Activated CD4-positive, CD25-positive, alpha-beta regulatory T cell (primary cell): ENCODE measurements at regions not wholly inside any gene's neighbourhood (a gene's known extent, or its start where the extent isn't known, plus 50 kb on each side); places are given as distances from the start of the nearest gene placed in this dataset.

Experiments
- DNase-seq, 4 experiments: peaks; one replicate each; lab custom pipeline; 2025; lab: John Stamatoyannopoulos, UW

DNA sequence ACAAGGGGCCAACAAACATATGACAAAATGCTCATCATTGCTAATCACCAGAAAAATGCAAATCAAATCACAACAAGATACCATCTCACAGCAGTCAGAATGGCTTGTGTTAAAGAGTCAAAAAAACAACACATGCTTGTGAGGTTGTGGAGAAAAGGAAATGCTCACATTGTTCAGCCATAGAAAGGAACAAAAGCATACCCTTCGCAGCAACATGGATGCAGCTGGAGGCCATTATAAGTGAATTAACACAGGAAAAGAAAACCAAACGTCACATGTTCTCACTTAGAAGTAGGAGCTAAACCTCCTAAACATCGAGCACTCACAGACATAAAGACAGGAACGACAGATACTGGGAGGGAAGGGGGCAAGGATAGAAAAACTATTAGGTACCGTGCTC lies 678.4 kb upstream of the GRM7 start:
- no peak for DNase-seq

DNA sequence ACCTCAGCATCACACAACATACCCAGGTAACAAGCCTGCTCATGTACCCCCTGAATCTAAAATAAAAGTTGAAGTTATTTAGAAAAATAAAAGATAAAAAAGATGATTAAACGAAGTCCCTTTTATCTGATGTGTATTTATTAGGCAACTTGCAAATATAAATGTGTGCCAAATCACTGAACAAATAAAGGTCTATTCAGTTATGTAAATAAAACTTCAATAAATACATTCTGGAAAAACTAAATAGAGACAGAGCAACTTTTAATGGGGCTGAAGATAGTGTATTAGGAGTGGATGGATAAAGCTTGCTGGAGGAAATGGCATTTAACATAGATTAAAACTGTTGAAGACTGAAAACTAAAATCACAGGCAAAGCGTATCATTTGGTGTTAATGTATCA lies 678.0 kb upstream of the GRM7 start:
- DNase-seq: no peak

DNA sequence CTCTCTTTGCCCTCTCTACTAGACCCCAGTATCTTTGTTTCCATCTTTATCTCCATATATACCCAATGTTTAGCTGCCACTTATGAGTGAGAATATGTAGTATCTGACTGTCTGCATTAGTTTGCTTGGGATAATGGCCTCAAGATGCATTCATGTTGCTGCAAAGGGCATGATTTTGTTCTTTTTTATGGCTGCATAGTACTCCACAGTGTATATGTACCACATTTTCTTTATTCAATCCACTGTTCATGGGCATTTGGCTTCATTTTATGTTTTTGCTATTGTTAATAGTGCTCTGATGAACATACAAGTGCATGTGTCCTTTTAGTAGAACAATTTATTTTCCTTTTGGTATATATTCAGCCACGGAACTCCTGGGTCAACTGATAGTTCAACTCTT lies 671.5 kb upstream of the GRM7 start:
- DNase-seq: no peak

DNA sequence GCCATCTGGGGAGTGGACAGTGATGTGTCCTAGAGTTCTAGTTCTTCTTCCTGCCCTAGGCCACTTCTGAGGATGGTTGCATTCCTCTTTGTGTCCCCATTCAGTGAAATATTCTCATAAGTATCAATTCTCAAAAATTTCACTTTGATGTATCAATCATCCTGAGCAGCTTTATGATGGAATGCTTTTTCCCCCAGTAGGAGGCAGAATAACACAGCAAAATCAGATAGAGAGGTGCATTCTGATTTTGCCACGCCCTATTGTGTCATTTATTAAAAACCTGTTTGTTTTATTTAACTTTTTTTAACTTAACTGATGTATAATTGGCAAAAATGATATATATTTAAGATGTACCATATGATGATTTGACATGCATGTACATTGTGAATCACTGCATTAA lies 656.0 kb upstream of the GRM7 start:
- no peak for DNase-seq

DNA sequence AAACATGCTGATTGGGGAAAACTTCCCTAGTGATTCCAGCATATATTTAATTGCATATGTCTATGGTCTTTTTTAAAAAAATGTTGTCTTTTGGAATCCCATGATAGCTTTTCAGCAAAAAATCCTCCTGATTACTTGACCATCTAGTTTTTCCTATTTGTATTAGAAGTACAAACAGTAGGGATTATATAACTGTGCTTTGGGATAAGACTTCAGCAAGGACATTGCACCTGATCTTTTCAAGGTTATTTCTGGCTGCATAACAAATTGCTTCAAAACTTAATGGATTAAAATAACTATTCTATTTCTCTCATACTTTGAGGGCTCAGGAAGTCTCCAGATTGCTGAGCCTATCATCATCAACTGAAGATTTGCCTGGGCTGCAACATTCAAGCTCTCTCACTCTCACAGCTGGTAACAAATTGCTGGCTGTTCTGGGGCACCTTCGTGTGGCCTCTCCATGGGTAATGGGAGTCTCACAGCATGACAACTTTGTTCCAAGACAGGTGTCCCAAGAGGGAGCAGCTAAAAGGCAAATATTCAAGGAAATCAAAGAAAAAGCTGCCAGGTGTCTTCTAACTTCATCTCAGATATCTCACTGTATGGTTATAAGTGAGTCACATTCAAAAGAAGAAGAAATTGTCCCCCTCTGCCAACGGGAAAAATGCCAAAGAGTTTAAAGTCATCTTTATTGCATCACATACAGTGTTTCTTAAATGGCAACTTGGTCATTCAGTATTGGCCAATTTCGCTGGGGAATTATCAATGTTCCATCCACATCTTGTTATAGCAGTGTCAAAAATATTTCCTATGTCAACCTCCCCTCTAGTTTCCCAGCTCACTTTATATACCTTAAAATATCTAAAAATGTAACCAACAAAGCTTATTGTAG lies 644.5 kb upstream of the GRM7 start:
- no peak for DNase-seq

DNA sequence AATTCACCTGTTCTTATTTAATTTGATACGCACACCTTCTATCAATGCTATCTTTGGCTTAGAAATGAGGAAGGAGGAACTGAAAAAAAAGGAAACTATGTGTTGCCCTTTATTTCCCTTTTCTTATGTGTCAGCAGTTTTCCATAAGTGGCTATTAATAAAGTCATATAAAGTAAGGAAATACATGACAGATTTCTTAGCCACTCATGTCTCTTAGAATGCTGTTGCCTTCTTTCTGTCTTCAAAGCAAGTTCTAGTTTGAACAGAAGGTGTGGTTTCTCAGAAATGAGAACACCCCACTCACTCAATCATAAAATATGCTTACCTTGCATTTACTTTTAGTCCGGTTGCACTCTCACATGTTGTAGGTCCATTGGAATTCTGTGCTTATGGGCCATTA lies 640.5 kb upstream of the GRM7 start:
- DNase-seq: no peak

DNA sequence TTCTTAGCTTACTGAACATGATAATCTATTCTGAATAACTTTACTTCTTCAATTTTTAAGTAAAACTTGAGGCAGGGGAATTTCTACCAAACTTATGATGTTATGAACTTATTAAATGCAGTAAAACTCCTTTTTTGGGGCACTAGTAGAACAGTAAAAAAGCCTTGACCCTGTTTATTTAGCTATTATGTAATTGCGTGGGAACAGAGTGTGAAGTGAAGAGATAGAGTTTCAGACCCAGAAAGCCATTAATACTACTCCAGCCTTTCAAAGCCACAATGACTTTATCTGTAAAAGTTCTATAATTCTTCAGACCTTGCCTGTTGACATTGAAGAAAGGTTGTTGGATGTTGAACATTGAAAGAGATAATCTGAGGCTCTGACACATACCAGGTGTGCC lies 638.8 kb upstream of the GRM7 start:
- DNase-seq: no peak

DNA sequence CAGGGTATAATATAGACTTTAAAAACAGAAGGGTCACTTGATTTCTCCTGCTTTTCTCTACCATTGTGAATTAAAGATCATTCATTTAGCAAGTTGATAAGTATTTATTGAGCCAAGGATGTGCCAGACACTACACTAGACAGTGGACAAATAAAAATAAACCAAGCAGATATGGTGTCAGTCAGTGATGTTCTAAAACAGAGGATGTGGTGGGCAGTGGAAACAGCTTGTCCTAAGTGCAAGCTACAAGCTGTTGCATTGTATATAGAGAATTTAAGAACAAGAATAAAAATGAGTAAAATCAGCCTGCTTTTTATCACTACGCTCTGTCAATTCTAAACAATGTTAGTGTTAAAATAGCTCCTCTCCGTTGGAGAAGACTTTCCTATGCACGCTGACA lies 637.3 kb upstream of the GRM7 start:
- DNase-seq: no peak

DNA sequence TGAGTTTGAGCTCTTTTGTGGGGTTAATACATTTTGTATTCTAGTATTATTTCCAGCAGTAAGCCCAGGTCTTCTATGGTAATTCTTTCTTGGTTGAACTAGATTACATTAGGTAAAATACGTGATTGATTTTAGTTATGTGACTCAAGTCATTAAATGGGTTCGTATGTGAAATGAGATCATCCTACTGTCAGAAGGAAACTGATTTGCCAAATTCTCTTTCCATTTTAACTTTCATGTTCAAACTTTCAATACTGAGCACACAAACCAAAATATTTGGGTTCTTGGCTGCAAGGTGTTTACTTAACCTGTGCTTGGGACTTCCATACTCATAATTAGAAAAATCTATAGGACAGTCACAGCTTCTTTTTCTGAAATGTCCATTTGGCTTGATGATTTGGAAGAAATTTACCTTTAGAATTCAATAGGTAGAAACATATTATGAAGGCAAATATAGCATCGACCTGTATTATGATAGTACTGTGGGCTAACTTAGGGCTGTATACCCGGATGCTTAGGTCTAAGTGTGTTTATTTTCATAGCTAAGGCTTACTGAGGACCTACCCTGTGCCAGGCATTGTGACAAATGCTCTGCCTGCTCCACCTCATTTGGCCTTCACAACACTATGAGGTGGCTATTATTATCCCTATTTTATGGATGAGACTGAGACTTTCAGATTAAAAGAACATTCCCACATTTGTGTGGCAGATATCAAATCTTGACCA lies 631.8 kb upstream of the GRM7 start:
- DNase-seq: no peak

DNA sequence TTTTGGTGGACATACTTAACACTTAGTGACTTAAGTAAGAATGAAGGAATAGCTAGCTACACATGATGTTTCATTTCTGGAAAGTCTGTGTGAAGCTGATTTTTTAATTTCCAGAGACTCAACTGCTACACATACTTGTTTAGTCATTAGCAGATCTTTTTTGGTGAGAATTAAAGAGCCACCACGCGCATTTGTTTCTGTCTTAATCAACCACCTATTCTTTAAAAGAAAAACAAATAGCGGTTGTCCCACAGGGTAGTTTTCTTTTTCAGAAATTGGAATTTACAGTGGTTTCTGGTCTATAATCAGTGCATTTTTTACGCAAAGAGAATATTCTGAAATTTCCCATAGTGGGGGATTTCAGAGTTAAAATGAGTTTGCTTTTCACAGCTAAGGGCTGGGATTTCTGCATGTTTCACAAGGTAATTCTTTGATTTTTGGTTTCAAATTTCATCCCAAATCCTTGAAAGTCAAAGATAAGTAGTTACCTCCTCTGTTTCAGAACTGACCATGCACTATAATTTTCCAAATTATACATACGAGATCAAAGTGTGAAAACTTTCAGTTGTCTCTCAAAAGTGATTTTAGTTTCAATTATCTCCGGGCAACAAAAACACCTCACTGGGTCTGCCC lies 631.0 kb upstream of the GRM7 start:
- no peak for DNase-seq

DNA sequence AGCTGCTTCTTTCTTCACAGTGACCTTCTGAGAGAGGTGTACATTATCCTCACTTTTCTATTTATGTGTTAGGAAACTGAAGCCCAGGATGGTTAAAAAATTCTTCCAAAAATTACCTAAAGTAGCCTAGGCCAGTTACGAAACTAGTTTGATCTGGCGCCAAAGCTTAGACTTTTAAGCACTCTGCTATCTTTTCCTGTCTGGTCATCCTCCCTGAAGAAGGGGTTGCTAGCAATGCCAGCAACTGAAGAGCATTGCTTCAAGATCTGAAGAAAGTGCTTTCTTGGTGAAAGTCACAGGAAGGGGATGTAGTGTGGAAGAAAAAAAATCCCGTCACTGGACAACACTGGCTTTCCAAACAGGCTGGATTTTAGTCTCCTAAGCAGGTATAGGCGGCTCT lies 618.8 kb upstream of the GRM7 start:
- no peak for DNase-seq

DNA sequence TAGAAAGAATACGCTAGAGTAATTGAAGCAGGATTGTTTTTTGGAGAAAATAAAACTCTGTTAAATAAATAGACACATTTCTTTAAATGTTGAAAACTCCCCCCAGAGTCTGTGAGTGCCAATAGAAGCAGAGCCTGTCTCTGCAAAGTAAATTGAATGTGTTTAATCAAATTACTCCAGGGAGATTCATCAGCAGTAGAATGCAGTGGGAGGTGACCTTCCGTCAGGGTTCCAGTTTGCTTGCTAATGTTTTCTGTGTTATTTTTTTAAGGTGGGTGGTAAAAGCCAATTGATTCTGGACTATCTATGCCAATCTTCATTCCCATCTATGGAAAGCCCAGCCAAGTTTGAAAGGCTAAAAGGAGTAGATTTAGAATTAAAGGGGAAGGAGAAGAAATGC lies 612.4 kb upstream of the GRM7 start:
- no peak for DNase-seq

DNA sequence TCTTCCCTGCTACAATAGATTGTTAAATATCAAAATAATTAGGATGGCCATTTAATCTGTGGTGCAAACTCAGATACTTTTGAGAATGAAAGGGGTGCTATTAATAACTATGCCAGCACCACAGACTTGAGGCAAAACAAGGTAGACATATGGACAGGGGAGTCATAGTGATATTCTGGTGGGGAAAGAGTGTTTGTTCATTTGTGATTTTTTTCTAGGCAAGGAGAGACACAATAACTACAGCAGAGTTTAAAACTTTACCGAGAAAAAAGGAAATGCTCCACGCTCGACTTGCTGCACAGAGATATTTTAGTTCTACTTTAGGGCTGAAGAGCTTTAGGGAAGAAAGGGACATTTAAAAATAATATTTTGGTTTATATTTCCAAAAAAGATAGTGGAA lies 611.2 kb upstream of the GRM7 start:
- DNase-seq: no peak

DNA sequence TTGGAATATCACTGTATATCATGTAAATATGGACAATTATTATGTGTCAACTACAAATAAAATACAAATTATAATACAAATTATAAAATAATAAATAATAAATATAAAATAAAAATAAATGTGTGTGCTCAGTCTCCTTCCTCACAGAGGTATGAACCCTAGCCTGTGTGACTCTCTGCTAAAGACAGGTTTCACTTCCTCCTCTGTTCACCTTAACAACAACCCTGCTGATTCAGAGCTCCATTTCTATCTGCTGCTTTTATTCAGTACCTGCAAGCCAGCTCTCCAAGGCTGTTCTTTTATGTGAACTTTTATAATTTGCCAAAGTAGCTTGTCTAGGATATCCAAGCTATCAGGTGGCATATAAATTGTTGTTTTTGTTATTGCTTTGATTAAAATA lies 610.7 kb upstream of the GRM7 start:
- DNase-seq: no peak

DNA sequence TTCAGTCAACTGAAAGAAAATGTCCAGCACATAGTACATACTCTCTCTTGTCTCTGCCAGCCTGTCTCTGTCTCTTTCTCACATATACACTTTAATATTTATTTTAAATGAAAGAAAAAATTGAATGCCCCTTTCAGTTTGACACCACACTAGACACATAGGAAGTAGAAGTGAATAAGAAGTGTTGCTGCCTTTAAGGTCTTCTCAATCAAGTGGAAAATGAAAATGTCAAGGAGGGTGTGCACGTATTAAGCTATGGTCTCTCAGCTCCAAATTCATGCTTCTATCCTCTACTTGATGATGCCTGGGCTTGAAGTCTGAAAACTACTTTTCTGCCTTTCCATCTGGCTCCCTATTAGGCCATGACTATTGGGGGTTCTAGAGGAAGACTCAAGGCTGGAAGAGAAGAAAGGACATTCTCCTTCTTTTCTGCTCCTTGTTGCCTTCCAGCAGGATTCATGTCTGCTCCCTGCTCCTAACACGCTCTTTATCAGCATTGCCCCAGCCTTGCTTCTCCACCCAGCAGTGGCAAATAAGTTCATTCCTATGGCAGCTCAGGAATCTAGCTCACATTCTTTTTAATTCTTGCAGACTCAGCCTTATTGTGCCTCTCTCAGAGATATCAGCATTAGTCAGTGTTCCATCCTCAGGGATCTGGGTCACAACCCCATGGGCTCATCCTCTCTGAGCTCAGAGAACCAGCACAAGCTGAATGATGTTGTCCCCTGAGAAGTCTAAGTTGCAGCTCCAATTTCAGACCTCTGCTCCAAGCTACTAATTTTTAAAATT lies 609.1 kb upstream of the GRM7 start:
- DNase-seq: no peak

DNA sequence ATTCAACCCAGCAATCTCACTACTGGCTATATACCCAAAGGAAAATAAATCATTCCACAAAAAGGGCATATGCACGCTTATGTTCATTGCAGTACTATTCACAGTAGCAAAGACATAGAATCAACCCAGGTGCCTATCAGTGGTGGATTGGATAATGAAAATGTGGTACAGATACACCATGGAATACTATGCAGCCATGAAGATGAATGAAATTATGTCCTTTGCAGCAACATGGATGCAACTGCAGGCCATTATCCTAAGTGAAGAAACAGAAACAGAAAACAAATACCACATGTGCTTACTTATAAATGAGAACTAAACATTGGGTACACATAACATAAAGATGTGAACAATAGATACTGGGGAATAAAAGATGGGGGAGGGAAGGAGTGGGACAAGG lies 606.4 kb upstream of the GRM7 start:
- no peak for DNase-seq

DNA sequence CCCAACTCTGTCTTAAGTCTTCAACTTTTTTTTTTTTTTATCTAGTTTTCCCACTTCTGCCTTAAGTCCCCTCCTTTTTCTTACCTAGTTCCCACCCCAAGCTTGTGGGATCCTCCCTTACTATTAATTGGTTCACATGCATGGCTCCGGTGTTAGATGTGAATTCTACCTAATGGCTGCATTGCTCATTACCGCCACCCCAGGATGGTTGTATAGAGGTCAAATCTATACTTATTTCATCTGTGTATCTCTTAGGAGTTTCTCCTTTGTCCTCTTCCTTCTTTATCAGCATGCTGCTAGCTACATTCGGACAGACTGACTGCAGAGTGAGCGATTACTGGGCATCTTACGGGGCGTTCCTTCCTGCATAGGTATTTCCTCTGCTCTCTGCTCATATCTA lies 605.7 kb upstream of the GRM7 start:
- no peak for DNase-seq

DNA sequence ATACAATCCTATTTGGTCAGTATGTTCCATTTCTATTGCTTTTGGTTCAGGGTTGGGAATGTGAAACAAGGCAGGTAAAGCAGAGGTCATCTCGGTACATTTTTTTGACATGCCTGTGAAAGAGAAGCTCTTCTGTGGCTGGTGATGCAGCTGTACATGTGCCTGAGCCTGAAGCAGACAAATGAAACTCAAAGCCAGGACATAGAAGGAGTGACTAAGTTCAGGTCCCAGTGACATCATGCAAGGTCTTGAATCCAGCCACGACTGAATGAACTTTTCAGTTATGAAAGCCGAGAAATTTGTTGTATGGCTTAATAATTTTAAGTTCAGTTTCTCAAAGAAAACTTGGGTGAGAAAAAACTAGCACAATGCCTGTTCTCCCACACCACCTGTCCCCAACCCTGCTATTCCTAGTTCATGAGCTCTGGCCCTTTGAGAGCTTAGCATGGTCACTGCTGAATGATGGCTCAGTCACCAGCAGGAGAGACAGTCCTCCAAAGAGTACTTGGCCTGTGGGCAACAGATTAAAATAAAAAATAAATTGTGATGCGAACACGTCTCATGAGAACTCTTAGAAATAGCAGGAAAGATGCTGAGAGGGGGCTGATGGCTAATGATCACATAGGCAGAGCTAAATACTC lies 600.2 kb upstream of the GRM7 start:
- no peak for DNase-seq

DNA sequence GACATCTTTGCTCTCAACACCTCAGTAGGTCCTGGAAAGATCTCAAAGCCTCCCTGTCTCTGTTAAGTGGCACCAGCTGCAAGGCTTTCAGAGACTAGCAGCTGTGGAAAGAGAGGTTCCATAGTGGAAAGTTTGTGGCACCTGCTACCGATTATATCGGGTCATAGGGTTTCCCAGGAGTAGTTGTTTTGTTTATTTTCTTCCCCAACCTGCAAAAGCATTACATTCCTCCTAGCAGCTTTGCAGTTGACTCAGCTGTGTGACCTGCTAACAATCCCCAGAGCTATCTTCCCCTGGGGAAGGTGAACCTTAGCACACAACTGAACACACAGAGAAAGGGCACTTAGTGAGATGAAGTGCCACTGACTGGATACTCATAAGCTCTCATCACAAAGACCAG lies 598.9 kb upstream of the GRM7 start:
- no peak for DNase-seq

DNA sequence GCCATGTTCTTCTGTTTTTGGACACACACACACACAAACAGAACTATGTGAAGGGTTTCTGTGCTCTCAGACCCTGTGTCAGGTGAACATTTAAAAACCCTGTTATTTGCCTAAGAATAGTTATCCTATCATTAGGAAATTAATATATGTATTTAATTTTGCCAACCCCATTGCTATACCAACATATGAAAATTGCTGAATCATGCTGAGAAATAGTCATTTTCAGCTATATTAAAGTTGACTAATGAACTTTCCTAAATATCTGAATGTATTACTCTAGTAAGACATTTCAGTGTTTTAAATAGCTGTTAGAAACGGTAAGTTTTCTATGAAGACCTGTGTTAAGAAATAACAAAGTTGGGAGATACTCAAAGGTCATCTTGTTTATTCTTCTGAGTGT lies 596.9 kb upstream of the GRM7 start:
- DNase-seq: no peak

DNA sequence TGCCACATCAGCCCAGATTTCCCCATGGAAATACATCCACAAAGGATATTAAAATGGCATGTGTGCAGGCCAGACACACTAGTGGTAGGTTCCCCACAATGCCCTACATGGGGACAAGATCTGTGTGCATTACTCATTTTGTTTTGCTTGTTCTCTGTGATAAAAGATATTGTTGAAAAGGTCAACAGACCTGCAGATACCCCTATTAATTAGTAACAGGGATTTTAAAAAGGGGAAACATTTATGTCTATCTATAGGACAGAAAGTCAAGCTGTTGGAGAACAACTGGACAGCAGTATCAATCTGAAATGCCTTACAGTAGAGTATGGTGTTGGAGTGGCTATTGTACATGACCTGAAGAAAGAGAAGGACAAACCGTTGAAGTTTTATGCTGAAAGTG lies 596.0 kb upstream of the GRM7 start:
- DNase-seq: no peak

DNA sequence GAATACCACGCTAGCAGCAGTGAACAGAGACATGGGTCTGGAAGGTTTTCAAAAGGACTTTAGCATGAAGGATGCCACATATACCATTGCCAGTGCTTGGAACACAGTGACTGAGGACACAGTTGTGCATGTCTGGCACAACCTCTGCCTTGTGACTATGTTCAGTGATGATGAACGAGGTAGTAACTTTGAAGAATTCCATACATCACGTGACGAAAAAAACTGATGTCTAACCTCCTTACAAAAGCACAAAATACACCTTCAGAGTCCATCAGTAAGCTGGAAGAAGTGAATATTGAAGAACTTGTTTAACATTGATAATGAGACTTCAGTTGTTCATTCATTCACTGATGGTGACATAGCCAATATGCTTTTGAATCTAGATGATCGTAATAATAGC lies 594.8 kb upstream of the GRM7 start:
- DNase-seq: no peak
